Gastroesophageal sphincter (tissue), 4 donors: ENCODE measurements at regions not wholly inside any gene's neighbourhood (a gene's known extent, or its start where the extent isn't known, plus 50 kb on each side); places are given as distances from the start of the nearest gene placed in this dataset.

ENCODE experiments used
- ATAC-seq: fragments of 150-250 bp; one replicate; pipeline ENCODE4 v1.9.1; 2016; ENCODE audit warnings: mild to moderate bottlenecking, moderate library complexity
- H3K27ac ChIP-seq, 4 donors: fragments of 200-600 bp; sonication (generic) in 3 of 4; 1 replicate in 3 of 4; 2 replicates in 1 of 4; pipeline ENCODE4 v1.5.1; 2016 to 2019
- H3K27me3 ChIP-seq: fragments of 200-600 bp; sonication (generic); one replicate; pipeline ENCODE4 v1.5.1; 2019
- H3K36me3 ChIP-seq, 2 donors: fragments of 200-600 bp; sonication (generic); one replicate each; pipeline ENCODE4 v1.5.1; 2019; ENCODE audit warnings: control low read depth in 1 of 2
- H3K4me1 ChIP-seq, 3 donors: fragments of 200-600 bp; sonication (generic); 1 replicate in 2 of 3; 2 replicates in 1 of 3; pipeline ENCODE4 v1.5.1; 2016 to 2019; ENCODE audit warnings: control low read depth in 2 of 3
- H3K4me3 ChIP-seq, 2 donors: fragments of 200-600 bp; sonication (generic); one replicate each; pipeline ENCODE4 v1.5.1; 2019; ENCODE audit warnings: mild to moderate bottlenecking in 1 of 2, moderate library complexity in 1 of 2
- H3K9me3 ChIP-seq, 3 donors: fragments of 200-600 bp; sonication (generic); one replicate each; pipeline ENCODE4 v1.5.1; 2017 to 2019; ENCODE audit warnings: control low read depth in 2 of 3
- EP300 ChIP-seq: sonication (generic); formaldehyde crosslinking; IDR thresholded peaks from one replicate; pipeline ENCODE4 v1.6.1; 2017; ENCODE audit warnings: antibody characterized with exemption, mild to moderate bottlenecking
- POLR2A ChIP-seq, 2 donors: fragments of 450-650 bp; IDR thresholded peaks; one replicate each; pipeline ENCODE4 v1.6.1; 2017; ENCODE audit warnings: antibody characterized with exemption in 2 of 2, mild to moderate bottlenecking in 2 of 2, moderate library complexity in 1 of 2
- POLR2AphosphoS5 ChIP-seq: sonication (generic); formaldehyde crosslinking; IDR thresholded peaks from one replicate; pipeline ENCODE4 v1.6.1; 2017; ENCODE audit warnings: antibody characterized with exemption
- WGBS, 2 donors: methylation state at CpG; one replicate each; pipeline ENCODE4 v1.1.5; 2018; ENCODE audit warnings: low coverage in 1 of 2; 5-methylcytosine and 5-hydroxymethylcytosine counted together
- TF ChIP-seq, protein P1 (sequence below), 4 experiments: fragments of 200-600 bp in 2 of 4; fragments of 450-650 bp in 2 of 4; sonication (generic) in 1 of 4; IDR thresholded peaks; one replicate each; pipeline ENCODE4 v1.5.1; 2017 to 2019; ENCODE audit warnings: antibody characterized with exemption in 4 of 4, mild to moderate bottlenecking in 2 of 4, moderate library complexity in 2 of 4

- TF ChIP-seq POLR2A (IDR thresholded peaks at IDR 0.05) (no peak), POLR2AphosphoS5 (no peak), EP300 (no peak)
- TF ChIP-seq, protein P1, sequence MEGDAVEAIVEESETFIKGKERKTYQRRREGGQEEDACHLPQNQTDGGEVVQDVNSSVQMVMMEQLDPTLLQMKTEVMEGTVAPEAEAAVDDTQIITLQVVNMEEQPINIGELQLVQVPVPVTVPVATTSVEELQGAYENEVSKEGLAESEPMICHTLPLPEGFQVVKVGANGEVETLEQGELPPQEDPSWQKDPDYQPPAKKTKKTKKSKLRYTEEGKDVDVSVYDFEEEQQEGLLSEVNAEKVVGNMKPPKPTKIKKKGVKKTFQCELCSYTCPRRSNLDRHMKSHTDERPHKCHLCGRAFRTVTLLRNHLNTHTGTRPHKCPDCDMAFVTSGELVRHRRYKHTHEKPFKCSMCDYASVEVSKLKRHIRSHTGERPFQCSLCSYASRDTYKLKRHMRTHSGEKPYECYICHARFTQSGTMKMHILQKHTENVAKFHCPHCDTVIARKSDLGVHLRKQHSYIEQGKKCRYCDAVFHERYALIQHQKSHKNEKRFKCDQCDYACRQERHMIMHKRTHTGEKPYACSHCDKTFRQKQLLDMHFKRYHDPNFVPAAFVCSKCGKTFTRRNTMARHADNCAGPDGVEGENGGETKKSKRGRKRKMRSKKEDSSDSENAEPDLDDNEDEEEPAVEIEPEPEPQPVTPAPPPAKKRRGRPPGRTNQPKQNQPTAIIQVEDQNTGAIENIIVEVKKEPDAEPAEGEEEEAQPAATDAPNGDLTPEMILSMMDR (IDR thresholded peaks at IDR 0.05): no peak
- no peak overlapping the region for H3K4me3 ChIP-seq
- H3K36me3 ChIP-seq: no peaks in the 10 kb centered on the region
- 29 to 78% methylated on average over 1 to 2 of the region's 4 CpGs for WGBS, 2 donors
- ATAC-seq: peak; percentile 87
- peak overlapping the region in 2 of 4 donors; percentile 14 to 29 for H3K27ac ChIP-seq
- H3K4me1 ChIP-seq: no peaks in the 10 kb centered on the region
- H3K9me3 ChIP-seq: no peaks in the 10 kb centered on the region
- peaks cover 39% of the 10 kb centered on the region for H3K27me3 ChIP-seq
Observed at GRCh38 chr15:68492855-68493254, 60.9 kb upstream of the ITGA11 start.

- Histone ChIP-seq H3K9me3 (no peaks in the 10 kb centered on the region), H3K36me3 (no peaks in the 10 kb centered on the region), H3K27ac (peak overlapping the region in 2 of 4 donors; percentile 14 to 29), H3K4me3 (no peak overlapping the region), H3K4me1 (no peaks in the 10 kb centered on the region), H3K27me3 (peaks cover 38% of the 10 kb centered on the region)
- TF ChIP-seq POLR2A (IDR thresholded peaks at IDR 0.05): no peak
- TF ChIP-seq, protein P1 (IDR thresholded peaks at IDR 0.05): no peak
- no peak for TF ChIP-seq EP300
- no peak for TF ChIP-seq POLR2AphosphoS5
- ATAC-seq: no peak
- WGBS, 2 donors: 79 to 83% methylated on average over 3 of the region's 3 CpGs
Observed at GRCh38 chr15:68493629-68494028, 61.7 kb upstream of the ITGA11 start.

GRCh38 chr15:68494573-68495110, 62.7 kb upstream of the ITGA11 start:
- Histone ChIP-seq H3K4me1 (no peaks in the 10 kb centered on the region), H3K27ac (no peak overlapping the region), H3K4me3 (no peak overlapping the region), H3K27me3 (peaks cover 29% of the 10 kb centered on the region), H3K9me3 (no peaks in the 10 kb centered on the region), H3K36me3 (no peaks in the 10 kb centered on the region)
- 55 to 68% methylated on average over 2 of the region's 2 CpGs for WGBS, 2 donors
- no peak for ATAC-seq
- TF ChIP-seq POLR2AphosphoS5 (no peak), EP300 (no peak), POLR2A (IDR thresholded peaks at IDR 0.05) (no peak)
- TF ChIP-seq, protein P1 (IDR thresholded peaks at IDR 0.05): no peak

DNA sequence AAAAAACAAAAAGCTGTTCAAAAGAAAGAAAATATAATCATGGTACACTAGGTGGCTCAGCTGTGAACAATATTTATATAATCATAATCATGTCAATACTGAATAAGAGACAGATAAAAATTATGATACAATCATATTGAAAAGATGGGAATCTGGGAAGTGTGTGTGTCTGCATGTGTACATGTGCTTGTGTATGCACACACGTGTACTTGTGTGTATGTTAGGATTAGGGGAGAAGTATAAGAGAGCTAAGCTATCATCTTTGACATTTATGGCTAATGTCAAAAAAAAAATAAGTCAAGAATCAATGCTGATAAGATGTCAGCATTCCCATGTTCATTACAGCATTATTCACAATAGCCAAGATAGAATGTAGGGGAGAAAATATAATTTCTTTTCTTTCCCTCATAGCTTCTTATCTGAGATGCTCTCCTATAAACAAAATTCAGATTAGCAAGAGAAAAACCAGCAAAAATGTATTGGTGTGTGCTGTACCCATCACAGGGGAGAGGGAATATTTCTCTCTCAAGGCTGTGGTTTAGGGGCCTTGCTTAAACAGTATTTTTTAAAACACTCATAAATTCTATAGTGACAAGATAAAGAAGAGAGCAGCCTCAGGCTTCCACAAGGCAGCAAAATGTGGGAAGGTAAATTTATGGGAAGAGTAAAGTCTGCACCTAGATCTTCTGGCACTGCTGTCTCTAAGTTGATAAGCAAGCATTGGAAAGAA, 63.4 kb upstream of the ITGA11 start:
- Histone ChIP-seq H3K4me1 (peaks cover 0 to 3% (median 0%) of the 10 kb centered on the region in 3 donors), H3K4me3 (no peak overlapping the region), H3K27me3 (peaks cover 29% of the 10 kb centered on the region), H3K27ac (no peak overlapping the region), H3K9me3 (no peaks in the 10 kb centered on the region), H3K36me3 (no peaks in the 10 kb centered on the region)
- WGBS, 2 donors: 58 to 64% methylated on average over 1 of the region's 1 CpG
- ATAC-seq: no peak
- TF ChIP-seq EP300 (no peak), POLR2A (IDR thresholded peaks at IDR 0.05) (no peak), POLR2AphosphoS5 (no peak)
- TF ChIP-seq, protein P1 (IDR thresholded peaks at IDR 0.05): no peak
